Lower lobe of right lung (tissue), 2 donors: ENCODE measurements at regions not wholly inside any gene's neighbourhood (a gene's known extent, or its start where the extent isn't known, plus 50 kb on each side); places are given as distances from the start of the nearest gene placed in this dataset.

Experiments
- ATAC-seq, 2 donors: fragments of 200-7000 bp; cut with Tn5 transposase; one replicate each; pipeline ENCODE4 v1.9.1; 2020 to 2022; ENCODE audit warnings: mild to moderate bottlenecking in 2 of 2, moderate library complexity in 2 of 2
- DNase-seq: peaks from one replicate; pipeline ENCODE4 v3.0.0-alpha.2; 2020
- H3K27ac ChIP-seq: fragments of 200-600 bp; one replicate; pipeline ENCODE4 v1.8.0; 2022
- H3K27me3 ChIP-seq: fragments of 200-600 bp; one replicate; pipeline ENCODE4 v1.8.0; 2022; ENCODE audit warnings: low read depth
- H3K36me3 ChIP-seq: fragments of 200-600 bp; one replicate; pipeline ENCODE4 v1.8.0; 2022; ENCODE audit warnings: mild to moderate bottlenecking
- H3K4me1 ChIP-seq: fragments of 200-600 bp; one replicate; pipeline ENCODE4 v1.8.0; 2022
- H3K4me3 ChIP-seq: fragments of 200-600 bp; one replicate; pipeline ENCODE4 v1.8.0; 2022; ENCODE audit warnings: mild to moderate bottlenecking
- H3K9me3 ChIP-seq: fragments of 200-600 bp; one replicate; pipeline ENCODE4 v1.8.0; 2022
- intact Hi-C: fragments of 100-400 bp; cut with DNase I; formaldehyde crosslinking; loops from one replicate; pipeline ENCODE4 v1.11.0; 2022
- TF ChIP-seq, protein P1 (sequence below): fragments of 200-600 bp; IDR thresholded peaks from one replicate; pipeline ENCODE4 v1.8.0; 2022; ENCODE audit warnings: antibody characterized with exemption, mild to moderate bottlenecking
- donor health status: DM: no; HTN: yes; CAD: no; lungs with severe emphysema.

DNA sequence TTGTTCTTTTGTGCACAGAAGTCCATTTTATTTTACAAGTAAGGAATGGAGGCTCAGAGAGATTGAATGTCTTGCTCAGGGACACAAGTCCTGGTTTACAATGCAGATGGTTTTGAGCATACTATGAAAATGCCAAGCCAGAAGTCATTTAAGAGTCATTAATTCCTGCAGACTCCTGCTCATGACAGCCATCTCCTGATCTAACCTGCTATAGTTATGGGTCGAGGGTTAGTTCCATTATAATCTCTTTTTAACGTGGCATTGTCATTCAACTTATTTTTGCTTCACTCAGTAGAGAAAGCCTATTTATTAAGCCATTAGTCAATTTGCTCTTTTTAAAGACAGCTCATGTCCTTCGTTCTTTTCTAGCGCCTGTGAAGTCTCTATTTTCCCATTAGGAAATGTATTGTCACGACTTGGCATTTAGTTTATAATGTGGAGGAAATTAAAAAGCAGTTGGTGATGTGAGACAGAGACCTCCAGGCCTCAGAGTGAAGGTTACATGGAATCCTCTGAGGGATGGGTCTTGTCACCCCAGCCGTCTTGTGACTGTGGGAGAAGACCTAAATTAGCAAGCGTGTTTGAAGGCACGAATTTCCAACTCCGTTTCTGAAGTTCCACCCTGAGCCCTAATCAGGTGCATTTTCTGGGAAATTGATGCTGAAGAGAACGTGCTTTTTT lies 84.1 kb downstream of the ACTBL2 start:
- TF ChIP-seq, protein P1, sequence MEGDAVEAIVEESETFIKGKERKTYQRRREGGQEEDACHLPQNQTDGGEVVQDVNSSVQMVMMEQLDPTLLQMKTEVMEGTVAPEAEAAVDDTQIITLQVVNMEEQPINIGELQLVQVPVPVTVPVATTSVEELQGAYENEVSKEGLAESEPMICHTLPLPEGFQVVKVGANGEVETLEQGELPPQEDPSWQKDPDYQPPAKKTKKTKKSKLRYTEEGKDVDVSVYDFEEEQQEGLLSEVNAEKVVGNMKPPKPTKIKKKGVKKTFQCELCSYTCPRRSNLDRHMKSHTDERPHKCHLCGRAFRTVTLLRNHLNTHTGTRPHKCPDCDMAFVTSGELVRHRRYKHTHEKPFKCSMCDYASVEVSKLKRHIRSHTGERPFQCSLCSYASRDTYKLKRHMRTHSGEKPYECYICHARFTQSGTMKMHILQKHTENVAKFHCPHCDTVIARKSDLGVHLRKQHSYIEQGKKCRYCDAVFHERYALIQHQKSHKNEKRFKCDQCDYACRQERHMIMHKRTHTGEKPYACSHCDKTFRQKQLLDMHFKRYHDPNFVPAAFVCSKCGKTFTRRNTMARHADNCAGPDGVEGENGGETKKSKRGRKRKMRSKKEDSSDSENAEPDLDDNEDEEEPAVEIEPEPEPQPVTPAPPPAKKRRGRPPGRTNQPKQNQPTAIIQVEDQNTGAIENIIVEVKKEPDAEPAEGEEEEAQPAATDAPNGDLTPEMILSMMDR, result no peak
- Histone ChIP-seq H3K27me3 (no peaks in the 10 kb centered on the region), H3K36me3 (no peaks in the 10 kb centered on the region), H3K4me1 (no peaks in the 10 kb centered on the region), H3K9me3 (no peaks in the 10 kb centered on the region), H3K4me3 (no peak overlapping the region), H3K27ac (no peak overlapping the region)
- intact Hi-C loops, result no loop called here
- no peak for ATAC-seq
- no peak for DNase-seq

DNA sequence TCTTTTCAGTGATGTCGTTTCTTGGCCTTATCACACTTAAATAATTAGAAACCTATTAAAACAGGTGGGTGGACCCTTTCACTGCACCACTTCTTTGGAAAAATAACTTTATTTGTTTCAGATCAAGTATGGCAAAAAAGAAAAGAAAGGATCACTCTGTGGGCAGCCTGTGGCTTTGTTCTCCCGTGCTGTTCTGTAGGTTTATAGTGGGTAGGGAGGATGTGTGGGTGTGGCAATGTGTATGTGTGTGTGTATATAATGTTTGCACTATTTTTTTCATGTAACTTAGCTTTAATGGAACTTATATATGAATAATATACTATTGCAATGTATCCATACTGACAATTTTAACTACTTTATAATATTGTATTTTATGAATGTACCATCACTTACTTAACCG lies 85.9 kb downstream of the ACTBL2 start:
- ATAC-seq (no peak), DNase-seq (no peak)
- intact Hi-C loops, result no loop called here
- TF ChIP-seq, protein P1, result no peak
- Histone ChIP-seq H3K4me3 (no peak overlapping the region), H3K27ac (no peak overlapping the region), H3K36me3 (no peaks in the 10 kb centered on the region), H3K4me1 (no peaks in the 10 kb centered on the region), H3K27me3 (no peaks in the 10 kb centered on the region), H3K9me3 (no peaks in the 10 kb centered on the region)

DNA sequence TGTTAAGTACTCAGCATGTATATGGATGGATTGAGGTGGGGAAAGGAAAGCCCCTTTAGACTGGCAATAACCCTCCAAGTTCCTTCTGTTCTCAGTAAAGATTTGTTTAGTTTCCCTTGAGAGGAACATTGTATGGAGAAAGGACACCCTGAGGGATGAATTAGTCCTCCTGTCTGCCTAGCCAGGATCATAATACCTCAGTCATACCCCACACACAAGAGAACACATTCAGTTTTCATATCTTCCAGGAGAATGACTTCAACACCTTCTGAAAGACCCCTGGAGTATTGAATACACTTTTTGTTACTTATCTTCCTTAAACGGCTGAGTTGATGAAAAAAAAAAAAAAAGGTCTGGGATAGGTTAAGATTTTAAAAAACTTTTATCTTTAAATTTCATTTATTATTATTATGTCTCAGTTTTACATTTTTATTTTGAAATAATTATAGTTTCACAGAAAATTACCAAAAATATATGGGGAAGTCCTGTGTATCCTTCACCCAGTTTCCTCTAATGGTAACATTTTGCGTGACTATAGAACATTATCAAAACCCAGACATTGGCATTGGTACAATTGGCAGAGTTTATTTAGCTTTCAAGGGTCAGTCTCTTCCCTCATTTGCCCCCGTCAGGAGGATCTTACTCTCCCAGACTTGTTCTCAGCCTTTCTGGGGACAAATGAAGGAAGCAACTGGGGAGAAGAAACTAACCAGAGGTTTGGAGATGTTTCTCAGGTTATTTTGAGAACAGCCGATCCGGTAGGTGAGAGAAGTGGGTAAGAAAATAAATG lies 88.0 kb downstream of the ACTBL2 start:
- no peak for ATAC-seq
- Histone ChIP-seq H3K27ac (no peak overlapping the region), H3K9me3 (no peaks in the 10 kb centered on the region), H3K4me3 (no peak overlapping the region), H3K4me1 (no peaks in the 10 kb centered on the region), H3K27me3 (no peaks in the 10 kb centered on the region), H3K36me3 (no peaks in the 10 kb centered on the region)
- DNase-seq, result no peak
- TF ChIP-seq, protein P1, result no peak
- intact Hi-C loops, result no loop called here

DNA sequence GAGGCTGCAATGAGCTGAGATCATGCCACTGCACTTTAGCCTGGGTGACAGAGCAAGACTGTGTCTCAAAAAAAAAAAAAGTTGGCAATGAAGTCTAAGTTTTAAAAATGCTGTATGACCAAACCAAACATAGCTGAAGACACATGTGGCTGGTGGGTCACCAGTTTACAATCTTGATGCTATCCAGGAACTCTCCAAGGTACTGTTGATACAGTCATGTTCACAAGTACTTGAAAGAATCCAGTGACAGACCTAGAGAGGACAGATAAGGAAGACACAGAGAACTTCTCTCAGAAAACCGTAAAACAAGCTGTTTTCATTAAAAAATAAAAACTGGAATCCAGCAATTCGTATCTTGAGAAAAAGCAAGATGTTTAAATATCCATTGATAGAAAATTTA lies 95.7 kb downstream of the ACTBL2 start:
- no peak overlapping the region for H3K4me3 ChIP-seq
- ATAC-seq, result no peak
- no peaks in the 10 kb centered on the region for H3K9me3 ChIP-seq
- no peak overlapping the region for H3K27ac ChIP-seq
- no peaks in the 10 kb centered on the region for H3K27me3 ChIP-seq
- H3K36me3 ChIP-seq, result no peaks in the 10 kb centered on the region
- H3K4me1 ChIP-seq, result no peaks in the 10 kb centered on the region
- DNase-seq, result no peak
- TF ChIP-seq, protein P1, result no peak
- intact Hi-C loops, result no loop called here

DNA sequence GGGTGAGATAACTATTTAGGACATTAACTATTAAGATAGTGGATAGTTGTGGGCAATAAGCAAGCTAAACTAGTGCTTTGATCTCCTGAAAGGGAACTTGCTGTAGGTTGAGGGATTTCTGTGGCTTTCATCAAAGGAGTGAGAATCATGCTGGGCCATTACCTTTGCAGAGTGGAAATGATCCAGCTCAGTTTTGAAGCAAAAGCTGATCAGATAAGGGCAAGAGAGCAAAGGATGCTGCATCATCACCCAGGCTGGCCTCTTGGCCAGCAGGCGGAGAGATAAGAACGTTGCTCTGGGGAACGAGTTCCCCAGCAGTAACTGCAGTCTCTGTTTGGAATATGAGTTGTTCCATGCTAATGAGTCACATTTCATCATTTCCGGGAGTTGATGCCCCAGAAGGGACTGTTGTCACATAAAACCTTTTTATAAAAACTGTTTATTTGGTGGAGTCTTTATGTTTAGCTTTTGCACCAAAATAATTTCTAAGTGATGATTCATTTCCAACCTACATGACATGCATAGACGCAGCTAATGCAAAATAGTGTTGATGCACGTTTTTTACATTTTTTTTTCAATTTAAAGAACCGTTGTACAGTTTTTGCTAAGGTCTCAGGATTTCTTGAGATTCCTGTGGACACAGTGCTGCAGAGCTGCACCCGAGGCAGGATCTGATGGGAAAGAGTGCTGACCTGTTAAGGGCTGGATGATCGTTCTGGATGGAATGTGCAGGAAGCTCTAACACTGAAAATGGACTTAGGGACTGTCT lies 99.3 kb downstream of the ACTBL2 start:
- Histone ChIP-seq H3K4me1 (no peaks in the 10 kb centered on the region), H3K27me3 (no peaks in the 10 kb centered on the region), H3K27ac (no peak overlapping the region), H3K36me3 (no peaks in the 10 kb centered on the region), H3K4me3 (no peak overlapping the region), H3K9me3 (no peaks in the 10 kb centered on the region)
- ATAC-seq (no peak), DNase-seq (no peak)
- TF ChIP-seq, protein P1, result no peak
- intact Hi-C loops, result no loop called here
